GM18517 (cell line): ENCODE measurements at regions not wholly inside any gene's neighbourhood (a gene's known extent, or its start where the extent isn't known, plus 50 kb on each side); places are given as distances from the start of the nearest gene placed in this dataset.
"Not testable (repeated sequence)": the region's sequence is repeated elsewhere in the genome, so short reads cannot be mapped to it uniquely, and the experiment has no call there.

ENCODE experiments used
- ATAC-seq: cut with Tn5 transposase; IDR thresholded peaks from one replicate; pipeline ENCODE4 v1.9.1; 2021; ENCODE audit warnings: mild to moderate bottlenecking, moderate library complexity; ENCODE audit not compliant: unreplicated experiment

GRCh38 chr6:154598399-154598798, 87.9 kb upstream of the CNKSR3 start:
- ATAC-seq = no peak

- no peak for ATAC-seq
Observed at GRCh38 chr6:154602296-154602695, 91.8 kb upstream of the CNKSR3 start.

GRCh38 chr6:154602708-154603107, 92.2 kb upstream of the CNKSR3 start:
- ATAC-seq = no peak

- ATAC-seq = no peak
Observed at GRCh38 chr6:154604119-154604518, 93.6 kb upstream of the CNKSR3 start.

- peak; percentile 48 for ATAC-seq
Observed at GRCh38 chr6:154605178-154605881, 94.8 kb upstream of the CNKSR3 start.

GRCh38 chr6:154605882-154606370, 95.4 kb upstream of the CNKSR3 start:
- ATAC-seq = no peak

- peak; percentile 88 for ATAC-seq
Observed at GRCh38 chr6:154606457-154606856, 96.0 kb upstream of the CNKSR3 start.

GRCh38 chr6:154606860-154607259, 96.4 kb upstream of the CNKSR3 start:
- no peak for ATAC-seq

GRCh38 chr6:154611241-154611640, 100.8 kb upstream of the CNKSR3 start:
- ATAC-seq = no peak

- ATAC-seq = no peak
Observed at GRCh38 chr6:154611847-154612246, 101.4 kb upstream of the CNKSR3 start.

GRCh38 chr6:154613137-154613676, 102.7 kb upstream of the CNKSR3 start:
- ATAC-seq = no peak

GRCh38 chr6:154614101-154614500, 103.6 kb upstream of the CNKSR3 start:
- ATAC-seq = no peak

GRCh38 chr6:154614641-154615040, 104.2 kb upstream of the CNKSR3 start:
- no peak for ATAC-seq

GRCh38 chr6:154615483-154616025, 105.1 kb upstream of the CNKSR3 start:
- no peak for ATAC-seq

- ATAC-seq = no peak
Observed at GRCh38 chr6:154617175-154617574, 106.7 kb upstream of the CNKSR3 start.

- ATAC-seq = no peak
Observed at GRCh38 chr6:154619146-154619545, 108.7 kb upstream of the CNKSR3 start.

- ATAC-seq = no peak
Observed at GRCh38 chr6:154621686-154622085, 111.2 kb upstream of the CNKSR3 start.

- ATAC-seq = no peak
Observed at GRCh38 chr6:154622618-154623336, 110.4 kb upstream of the SCAF8 start.

GRCh38 chr6:154623391-154623790, 109.8 kb upstream of the SCAF8 start:
- ATAC-seq = no peak

GRCh38 chr6:154624038-154624599, 109.1 kb upstream of the SCAF8 start:
- no peak for ATAC-seq

GRCh38 chr6:154624727-154625126, 108.5 kb upstream of the SCAF8 start:
- ATAC-seq = not testable (repeated sequence)
